Neural progenitor cell (in vitro differentiated cells): ENCODE measurements at regions not wholly inside any gene's neighbourhood (a gene's known extent, or its start where the extent isn't known, plus 50 kb on each side); places are given as distances from the start of the nearest gene placed in this dataset.

ENCODE experiments used
- CTCF ChIP-seq: fragments of 200-600 bp; sonication (generic); IDR thresholded peaks from 2 replicates; pipeline ENCODE4 v1.5.1; 2017; ENCODE audit warnings: antibody characterized with exemption, mild to moderate bottlenecking
- EZH2 ChIP-seq: fragments of 200-600 bp; sonication (generic); IDR thresholded peaks from 2 replicates; pipeline ENCODE4 v1.6.1; 2017; ENCODE audit warnings: antibody characterized with exemption, mild to moderate bottlenecking, moderate library complexity
- EZH2phosphoT487 ChIP-seq: fragments of 200-600 bp; sonication (generic); IDR thresholded peaks from 2 replicates; pipeline ENCODE4 v1.6.1; 2017; ENCODE audit warnings: antibody characterized with exemption

GRCh38 chr6:113127786-113128419 is 729.2 kb upstream of the MARCKS start:
- TF ChIP-seq CTCF (no peak), EZH2phosphoT487 (no peak), EZH2 (no peak)
